Stimulated activated CD4-positive, alpha-beta T cell treated with anti-CD3 and anti-CD28 coated beads, Interleukin-1b, Interleukin-23, amount 100 ng/mL, for 24 hours (primary cell): ENCODE measurements at regions not wholly inside any gene's neighbourhood (a gene's known extent, or its start where the extent isn't known, plus 50 kb on each side); places are given as distances from the start of the nearest gene placed in this dataset.
"Not testable (repeated sequence)": the region's sequence is repeated elsewhere in the genome, so short reads cannot be mapped to it uniquely, and the experiment has no call there.

Experiments used
- DNase-seq, 4 experiments: peaks; one replicate each; pipeline ENCODE4 v3.0.0-alpha.2; 2020; ENCODE audit warnings: low read depth in 4 of 4, low spot score in 1 of 4

DNA sequence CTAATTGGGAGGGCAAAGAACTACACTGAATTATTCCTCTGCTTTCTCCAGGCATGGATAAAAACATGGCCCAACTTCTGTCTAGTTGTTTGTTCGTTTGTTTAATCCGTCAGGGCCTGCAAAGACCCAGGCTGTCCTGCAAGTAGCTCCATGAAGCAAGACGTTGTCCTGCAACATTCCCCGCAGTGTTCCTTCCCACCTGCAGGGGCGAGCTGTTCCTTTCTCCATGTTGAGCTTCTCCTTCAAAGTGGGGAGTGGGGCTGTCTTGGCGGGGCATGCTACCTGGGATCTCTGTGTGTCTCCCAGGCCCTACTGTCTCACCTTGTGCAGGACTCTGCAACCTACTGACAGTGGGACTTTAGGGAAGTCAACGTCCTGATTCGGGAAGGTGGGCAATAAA, 264.0 kb upstream of the SMIM21 start:
- DNase-seq = no peak

DNA sequence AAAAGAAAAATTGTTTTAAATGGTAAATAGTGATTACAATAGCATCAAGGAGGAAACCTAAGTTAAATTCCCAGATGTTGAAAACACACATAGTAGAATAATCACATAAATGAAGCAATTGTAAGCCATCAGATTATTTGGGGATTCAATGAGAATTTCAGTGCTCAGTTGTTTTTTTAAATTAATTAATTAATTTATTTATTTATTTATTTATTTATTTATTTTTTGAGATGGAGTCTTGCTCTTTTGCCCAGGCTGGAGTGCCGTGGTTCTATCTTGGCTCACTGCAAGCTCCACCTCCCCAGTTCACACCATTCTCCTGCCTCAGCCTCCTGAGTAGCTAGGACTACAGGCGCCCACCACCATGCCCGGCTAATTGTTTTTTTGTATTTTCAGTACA, 262.8 kb upstream of the SMIM21 start:
- DNase-seq = not testable (repeated sequence)

DNA sequence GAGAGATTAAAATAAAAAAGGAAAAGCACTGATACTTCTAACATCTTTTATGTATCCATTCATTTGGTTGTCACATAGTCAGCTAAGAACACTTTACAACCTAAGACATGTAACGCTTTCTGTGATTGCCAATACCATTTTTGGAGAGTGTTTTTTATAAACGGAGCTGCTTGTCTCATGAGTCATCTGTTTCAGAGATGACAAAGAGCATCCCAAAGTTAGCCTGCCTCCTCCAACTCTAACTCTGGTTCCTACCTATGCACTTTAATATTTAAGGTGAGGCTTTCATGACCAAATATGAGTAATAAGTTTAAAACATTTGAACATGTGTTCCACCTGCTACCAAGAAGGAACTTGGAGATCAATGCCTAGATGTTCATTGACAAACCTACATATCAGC, 260.1 kb upstream of the SMIM21 start:
- no peak for DNase-seq

DNA sequence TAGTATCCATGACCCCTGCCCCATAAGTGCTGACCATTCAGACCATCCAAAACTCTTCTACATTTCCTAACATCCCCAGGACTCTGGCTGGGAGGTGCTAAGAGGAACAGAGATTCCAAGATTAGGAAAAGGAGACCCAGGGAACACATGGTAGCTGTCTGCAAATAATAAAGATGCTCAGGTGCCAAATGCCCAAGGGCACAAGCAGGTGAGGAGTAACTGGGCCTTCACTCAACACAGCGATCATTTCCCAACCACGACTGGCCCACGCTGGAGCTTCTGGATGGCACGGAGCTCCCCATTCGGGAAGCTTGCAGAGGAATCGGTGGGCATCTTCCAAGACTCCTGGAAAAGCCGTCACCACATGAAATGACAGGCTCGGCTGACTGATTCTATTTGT, 255.9 kb upstream of the SMIM21 start:
- DNase-seq = no peak

DNA sequence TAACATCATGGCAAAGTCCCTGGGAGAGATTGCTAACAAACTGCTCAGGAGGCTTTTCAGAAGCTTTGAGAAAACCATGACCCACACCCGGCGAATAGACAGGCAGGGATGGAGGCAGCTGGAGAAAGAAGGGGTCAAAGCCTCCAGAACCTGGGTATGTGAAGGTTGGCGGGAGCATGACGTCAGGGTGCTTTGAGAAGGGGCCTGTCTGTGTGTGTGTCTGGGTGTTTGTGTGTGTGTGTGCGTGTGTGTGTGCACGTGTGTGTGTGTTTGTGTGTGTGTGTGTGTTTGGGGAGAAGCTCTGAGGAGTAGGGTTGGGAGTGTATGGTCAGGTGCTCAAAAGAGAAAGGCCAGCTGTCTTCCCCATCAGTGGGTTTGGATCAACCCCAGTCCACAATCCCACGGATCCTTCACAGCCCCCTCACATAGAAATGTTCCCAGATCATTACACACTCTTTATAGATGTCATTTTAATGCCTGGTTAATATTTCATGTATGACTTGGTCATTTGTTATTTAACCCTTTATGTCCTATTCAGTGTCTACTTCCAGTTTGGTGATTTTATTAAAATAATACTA, 254.1 kb upstream of the SMIM21 start:
- DNase-seq = no peak

DNA sequence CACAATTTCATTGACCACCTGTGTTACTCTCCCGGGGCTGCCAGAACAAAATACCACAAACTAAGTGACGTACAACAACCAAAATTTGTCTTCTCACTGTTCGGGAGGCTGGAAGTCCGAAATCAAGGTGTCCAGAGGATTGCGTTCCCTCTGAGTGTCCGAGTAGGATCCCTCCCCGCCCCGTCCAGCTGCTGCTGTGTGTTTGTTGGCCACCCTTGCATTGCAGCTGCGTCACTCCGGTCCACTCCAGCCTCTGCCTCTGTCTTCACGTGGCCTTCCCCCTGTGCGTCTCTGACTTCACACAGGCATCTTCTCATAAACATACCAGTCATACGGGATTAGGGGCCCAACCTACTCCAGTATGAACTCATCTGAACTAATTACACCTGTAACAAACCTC, 251.8 kb upstream of the SMIM21 start:
- no peak for DNase-seq

DNA sequence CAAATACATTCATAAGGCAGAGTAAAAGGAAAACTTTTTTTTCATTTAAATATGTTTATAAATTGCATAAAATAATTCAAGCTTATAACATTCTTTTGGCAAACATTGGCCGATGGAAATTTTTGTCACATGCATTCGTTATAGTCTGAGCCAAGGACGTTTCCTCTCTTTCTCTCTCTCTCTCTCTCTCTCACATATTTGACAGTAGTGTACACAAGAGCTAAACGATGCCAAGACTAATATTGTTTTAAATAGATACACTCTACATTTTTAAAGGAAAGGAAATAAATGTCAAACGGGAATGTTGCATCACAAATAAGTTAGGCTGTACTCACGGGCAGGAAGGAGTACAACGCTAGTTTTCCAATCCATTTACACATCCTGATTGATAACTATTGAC, 251.1 kb upstream of the SMIM21 start:
- no peak for DNase-seq

DNA sequence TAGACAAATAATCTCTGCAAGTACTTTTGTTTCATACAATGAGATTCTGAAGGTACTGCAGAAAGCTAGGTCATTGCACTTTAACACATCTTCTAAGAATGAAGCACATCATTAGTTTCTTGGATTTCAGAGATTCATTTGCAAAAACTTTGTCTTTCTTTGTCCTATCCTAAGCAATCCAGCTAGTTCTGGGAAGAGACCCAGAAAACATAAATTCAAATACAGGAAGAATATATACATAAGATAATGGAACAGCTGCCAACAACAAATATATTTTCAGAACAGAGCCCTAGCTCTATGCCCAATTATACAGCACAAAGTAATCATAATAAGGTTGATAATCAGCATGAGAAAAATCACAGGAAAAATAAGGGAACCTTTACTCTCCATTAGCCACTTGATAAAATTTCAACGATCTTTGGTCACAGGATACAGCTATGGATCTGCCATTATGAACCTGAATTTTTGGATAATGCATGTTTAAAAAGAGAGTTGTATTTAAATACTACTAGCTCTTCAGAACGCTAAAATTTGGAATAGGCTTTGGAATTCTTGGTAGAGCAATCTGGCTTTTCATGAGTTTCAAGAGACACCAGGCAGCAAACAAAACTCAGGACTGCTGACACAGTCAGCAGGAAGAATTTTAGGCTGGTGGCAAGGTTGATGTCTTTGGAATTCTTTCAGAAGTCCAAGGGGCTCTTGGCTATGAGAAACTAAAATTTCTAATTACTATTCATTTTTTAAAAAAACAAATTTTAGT, 250.4 kb upstream of the SMIM21 start:
- no peak for DNase-seq

DNA sequence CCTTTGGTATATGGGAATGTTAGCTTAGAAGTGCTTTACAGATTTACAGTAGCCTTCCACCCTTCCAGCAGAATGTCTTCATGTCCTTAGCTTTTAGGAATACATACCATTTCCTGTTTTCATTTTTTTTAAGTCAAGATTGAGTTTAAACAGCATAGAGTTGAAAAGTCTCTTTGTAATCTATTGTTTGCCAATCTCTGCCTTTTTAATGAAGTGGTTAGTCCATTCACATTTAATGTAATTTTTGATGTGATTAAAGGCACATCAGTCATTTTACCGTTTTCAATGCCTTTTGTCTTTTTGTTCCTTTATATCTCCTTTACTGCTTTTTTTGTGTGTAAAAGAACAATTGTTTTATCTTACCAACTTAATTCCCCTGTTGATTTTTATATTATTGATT, 233.4 kb upstream of the SMIM21 start:
- no peak for DNase-seq

DNA sequence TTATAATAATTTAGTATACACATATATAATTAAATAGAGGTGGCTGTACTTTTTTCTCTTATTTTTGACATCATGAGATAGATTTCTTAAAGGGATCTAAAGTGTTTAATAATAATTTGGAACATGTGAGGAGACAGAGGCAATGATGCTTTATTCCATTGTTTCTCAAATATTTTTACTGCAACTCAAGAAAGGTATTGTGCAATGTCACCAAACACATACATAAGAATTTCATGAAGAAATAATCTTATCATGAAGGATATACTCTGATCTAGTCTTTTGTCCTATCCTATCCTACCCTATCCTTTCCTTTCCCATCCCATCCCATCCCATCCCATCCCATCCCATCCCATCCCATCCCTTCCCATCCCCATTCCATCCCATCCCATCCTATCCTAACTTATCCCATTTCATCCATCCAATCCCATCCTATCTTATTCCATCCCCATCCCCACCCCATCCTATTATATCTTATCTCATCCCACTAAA, 232.1 kb upstream of the SMIM21 start:
- no peak for DNase-seq

DNA sequence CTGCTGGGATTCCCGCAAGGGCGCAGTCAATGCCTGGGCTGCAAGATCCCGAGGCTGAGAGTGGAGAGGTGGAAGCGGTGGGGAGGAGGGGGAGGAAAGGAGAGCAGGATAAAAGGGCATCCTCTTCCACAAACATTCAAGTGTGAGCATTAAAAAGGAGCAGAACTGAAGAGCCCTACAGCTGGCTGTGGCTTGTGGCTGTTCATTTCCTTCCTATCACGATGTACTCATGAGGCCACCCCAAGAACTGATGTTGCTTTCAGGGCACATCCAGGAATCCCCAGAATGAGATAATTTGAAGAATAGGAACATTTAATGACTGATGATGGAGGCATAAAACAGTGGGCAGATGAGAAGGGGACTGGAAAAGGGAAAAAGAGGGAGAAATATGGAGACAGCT, 230.8 kb upstream of the SMIM21 start:
- no peak for DNase-seq

DNA sequence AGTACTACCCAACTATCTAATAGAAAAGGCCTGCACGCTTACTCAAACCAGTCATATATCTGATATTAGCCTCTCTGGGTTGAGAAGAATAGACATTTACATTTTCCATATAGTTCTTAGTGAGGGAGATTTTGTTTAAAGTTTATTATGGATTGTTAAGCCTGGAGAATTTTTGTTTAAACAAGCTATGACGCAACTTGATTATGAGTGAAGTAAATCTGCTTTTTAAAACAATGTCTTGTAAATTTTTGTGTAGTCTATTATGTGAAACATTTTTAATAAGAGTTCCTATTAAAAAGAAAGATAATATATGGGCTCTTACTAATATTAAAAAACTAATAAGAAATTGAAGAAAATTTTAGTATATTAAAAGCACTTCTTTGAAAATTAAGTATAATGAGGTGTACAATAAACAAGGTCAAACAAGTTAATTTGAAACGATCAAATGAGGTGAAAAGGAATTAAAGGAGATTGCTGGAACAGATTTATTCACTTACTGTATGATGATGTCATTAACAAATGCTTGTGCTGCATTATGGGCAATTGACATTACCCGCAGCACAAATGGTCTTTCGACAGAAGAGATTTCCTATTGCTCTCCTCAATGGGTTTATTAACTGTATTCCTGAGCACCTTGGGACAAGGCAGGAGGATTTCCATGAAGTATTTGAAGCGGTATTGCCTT, 229.2 kb upstream of the SMIM21 start:
- DNase-seq = no peak

DNA sequence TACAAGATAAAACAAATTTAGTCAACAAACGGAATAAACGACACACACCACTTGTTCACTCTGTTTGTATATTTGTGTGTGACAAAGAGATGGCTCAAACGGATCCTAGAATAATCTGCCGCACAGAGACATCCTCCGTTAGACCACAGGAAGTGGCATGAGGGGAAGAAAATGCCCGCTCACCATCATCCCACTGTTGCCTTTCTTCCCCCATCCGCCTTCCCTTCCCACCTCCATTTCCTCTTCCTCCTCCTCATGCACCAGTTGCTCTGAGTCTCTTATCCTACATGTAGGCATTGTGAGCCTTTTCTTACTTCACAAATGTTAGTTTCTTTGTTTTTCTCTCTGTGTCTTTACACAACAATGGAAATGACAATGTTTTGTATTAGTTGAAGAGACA, 228.5 kb upstream of the SMIM21 start:
- no peak for DNase-seq

DNA sequence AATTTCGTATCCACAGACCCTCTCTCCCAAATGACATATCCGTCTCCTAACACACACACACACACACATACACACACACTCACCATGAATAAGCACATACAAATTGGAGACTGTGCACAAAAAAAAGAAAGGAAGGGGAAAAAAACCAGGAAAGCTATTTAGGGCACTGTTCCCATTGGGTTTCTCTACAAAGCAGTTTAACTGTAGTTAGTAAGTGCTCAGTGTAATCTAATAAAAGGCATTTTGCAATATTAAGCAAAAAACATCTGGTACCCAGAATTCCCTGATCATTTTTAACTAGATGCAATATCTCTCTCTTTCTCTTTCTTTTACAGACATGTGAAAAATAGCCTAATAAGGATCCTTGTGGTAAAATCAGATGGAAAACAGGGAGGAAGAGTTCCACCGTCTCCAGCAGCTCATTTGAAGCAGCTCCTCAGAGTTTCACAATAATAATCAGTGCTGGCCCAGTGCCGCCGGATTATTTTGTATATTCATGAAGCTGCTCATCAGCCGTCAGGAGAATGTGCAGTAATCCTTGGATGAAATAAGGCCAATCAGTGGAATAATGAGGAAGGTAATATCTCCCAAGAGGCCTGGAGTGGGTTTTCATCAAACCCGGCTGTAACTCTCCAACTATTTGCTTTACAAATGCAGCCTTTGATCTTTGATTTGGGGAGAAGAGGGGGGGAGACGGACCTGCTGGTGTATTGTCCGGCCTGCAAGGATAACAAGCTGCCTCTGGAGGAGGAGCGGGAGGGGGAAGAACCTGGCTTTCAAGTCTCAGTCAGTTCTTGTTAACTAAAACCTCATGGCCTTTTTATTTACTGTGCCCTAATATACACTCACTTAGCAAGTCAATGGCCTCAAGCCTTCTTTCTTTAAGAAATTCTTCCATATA, 227.6 kb upstream of the SMIM21 start:
- no peak for DNase-seq

DNA sequence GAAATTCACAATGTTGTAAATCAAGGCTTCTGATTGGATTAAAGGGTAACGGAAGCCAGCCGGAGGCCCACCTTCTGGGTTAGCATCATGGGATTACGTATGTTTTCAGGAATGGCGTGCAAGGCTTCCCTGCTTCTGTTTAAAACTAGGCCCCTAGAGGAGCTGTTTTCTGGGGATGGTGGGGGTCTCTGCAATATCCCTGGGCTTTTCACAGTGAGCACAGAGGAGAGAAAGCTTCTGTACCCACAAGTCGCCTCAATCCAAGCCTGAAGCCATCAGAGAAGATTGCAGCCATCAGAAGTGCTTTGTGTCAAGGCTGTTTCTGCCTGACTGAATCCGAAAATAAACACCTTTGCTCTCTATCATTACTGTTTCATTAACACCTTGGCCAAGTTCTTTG, 226.9 kb upstream of the SMIM21 start:
- no peak for DNase-seq

DNA sequence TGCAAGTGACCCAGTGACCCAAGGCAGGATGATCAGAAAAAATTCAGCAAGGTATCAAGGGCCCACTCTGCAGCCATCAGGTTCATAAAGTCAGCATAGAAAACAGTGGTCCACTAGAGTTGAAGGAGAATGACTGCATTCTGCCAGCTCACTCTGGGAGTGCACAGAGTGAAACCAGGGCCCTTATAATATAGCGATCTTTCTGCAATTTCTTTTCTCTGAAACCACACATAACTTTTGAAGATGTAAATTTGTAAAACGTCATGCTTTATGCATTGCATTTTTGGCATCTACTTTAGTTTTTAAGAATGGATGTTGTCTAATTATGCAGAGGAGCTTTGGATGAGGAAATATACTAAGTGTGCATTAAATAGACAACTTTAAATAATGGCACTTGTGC, 225.0 kb upstream of the SMIM21 start:
- no peak for DNase-seq

DNA sequence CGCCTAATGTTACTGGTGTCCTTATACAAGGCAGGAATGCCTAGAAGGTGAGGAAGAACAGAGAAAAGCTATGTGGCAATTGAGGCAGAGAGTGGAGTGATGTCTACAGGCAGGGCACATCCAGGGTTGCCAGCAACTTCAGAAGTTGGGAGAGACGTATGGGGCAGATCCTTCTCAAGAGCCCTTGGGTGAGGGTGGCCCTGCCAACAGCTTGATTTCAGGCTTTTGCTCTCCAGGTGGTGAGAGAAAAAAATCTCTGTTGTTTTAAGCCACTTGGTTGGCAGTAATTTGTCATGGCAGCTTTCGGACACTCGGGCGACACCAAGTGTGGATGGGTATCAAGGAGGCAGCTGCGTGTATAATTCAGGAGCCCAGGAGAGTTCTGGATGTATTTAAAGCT, 217.4 kb upstream of the SMIM21 start:
- DNase-seq = no peak

DNA sequence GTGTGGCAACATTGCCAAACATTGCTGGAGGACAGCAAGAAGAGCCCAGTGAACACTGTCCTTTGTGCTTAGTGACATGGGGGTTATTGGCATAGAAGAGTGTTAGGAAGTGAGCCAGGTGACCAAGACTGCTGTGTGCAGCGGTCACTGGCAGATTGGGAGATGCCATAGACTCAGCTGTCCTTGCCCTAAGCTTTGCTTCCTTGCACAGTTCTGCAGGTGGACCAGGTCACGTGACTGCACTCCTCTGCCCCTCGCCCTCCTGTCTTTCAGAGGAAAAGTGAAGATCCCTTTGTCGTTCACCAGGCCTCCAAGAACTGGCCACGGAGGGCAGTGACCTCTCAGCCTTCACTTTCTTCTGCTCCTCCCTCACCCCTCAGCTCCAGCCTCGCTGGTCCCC, 215.6 kb upstream of the SMIM21 start:
- no peak for DNase-seq

DNA sequence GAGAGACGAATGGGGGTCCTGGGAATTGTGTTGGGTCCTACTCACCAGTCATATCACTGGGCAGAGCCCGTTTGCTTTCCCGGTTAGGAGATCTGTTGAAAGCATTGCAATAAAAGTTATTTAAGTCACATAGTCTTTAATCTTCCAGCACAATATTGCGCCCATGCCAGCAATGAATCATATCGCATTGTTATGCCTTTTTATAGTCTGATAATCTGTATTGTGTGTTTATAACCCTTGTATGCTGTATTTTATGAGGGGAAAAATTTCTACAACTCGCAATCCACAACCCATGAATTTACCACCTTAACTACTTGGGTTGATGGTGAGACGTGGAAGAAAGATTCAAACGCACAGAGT, 211.9 kb upstream of the SMIM21 start:
- DNase-seq = no peak

DNA sequence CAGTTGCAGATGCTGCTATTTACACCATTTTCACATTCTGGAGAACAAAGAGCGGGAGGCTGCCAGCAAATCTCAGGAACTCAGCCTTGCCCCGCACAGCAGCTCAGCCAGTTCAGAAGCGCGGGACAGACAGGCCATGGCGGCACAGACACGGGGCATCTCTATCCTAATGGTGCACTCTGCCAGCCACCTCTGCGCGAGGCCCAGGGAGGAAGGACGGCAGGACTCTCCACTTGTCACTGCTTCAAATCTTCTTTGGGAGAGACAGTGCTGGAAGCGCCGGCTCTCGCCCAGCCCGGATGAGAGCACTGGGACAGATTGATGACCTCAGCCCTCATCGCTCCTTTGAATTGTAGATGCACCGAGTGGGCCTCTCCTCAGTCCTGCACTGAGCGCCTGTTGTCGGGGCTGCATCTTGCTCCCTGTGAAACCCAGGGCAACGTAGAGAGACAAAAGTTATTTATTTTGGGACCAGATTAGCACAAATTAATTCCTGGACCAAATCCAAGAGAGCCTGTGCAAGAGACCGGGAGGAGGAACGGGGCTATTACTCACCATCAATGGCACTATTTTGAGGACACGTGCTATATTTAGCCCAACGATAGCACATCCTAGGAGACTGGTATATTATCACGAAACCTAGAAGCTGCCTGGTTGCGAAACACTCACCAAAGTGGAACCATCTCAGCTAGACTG, 211.4 kb upstream of the SMIM21 start:
- DNase-seq = no peak

DNA sequence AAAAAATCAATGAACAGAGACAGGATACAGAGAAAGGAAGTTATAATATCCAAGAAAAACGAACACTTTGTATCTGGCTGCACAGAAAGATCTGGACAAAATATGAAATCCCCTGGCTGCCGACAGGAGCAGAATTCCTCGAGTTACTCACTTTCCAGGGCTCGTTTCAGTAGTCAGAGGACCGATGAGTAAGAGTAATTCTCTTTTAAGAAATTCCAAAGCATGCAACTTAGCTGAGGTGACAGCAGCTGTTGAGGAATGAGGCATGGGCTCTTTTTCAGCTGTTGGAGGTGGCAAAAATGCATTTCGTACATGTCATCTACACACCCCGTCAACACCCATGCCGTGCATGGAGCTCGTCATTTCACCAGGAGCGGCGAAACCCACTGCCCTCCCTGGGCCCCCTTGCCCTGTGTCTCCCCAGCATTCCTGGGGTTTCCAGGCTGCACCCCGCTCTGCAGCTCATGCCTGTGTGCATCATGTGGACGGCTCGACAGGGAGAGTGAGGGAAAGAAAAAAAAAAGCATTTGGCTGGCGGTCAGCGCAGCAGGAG, 210.8 kb upstream of the SMIM21 start:
- DNase-seq = no peak
